GM21381 (cell line): ENCODE measurements at regions not wholly inside any gene's neighbourhood (a gene's known extent, or its start where the extent isn't known, plus 50 kb on each side); places are given as distances from the start of the nearest gene placed in this dataset.

ENCODE experiments used
- ATAC-seq: cut with Tn5 transposase; IDR thresholded peaks from one replicate; pipeline ENCODE4 v1.9.1; 2021; ENCODE audit warnings: mild to moderate bottlenecking, moderate library complexity; ENCODE audit not compliant: unreplicated experiment

GRCh38 chr13:76715075-76715474, 171.1 kb downstream of the KCTD12 start:
- no peak for ATAC-seq

GRCh38 chr13:76713280-76713679, 172.9 kb downstream of the KCTD12 start:
- no peak for ATAC-seq

- no peak for ATAC-seq
These were observed 174.5 kb downstream of the KCTD12 start for GRCh38 chr13:76711550-76712182.

- no peak for ATAC-seq
These were observed 176.4 kb downstream of the KCTD12 start for GRCh38 chr13:76709851-76710250.

DNA sequence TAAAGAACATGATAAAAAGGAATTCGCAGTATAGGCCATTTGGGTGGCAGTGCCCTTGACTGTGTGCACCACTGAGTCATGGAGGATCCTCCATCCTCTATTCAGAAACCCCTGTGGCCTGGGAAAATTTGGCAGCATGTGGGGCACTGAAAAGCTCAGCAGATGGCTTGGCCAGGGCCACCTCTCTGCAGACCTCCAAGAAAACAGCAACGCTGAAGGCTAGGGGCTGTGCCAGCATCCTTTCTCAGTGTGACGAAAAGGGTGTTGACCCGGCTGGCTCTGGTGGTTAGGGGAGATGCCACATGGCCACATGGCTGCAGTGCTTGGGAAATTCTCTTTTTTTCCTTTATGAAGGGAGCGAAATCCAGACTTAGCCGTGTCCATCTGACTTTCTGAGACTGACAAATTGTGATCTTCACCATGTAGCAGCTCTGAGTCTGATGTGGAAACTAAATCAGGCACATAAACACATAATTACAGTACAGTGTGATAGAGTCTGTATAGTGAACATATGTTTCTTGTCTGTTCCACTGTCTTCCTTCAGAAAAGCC, 178.0 kb downstream of the KCTD12 start:
- ATAC-seq: no peak

- no peak for ATAC-seq
These were observed 178.8 kb downstream of the KCTD12 start for GRCh38 chr13:76707360-76707759.

DNA sequence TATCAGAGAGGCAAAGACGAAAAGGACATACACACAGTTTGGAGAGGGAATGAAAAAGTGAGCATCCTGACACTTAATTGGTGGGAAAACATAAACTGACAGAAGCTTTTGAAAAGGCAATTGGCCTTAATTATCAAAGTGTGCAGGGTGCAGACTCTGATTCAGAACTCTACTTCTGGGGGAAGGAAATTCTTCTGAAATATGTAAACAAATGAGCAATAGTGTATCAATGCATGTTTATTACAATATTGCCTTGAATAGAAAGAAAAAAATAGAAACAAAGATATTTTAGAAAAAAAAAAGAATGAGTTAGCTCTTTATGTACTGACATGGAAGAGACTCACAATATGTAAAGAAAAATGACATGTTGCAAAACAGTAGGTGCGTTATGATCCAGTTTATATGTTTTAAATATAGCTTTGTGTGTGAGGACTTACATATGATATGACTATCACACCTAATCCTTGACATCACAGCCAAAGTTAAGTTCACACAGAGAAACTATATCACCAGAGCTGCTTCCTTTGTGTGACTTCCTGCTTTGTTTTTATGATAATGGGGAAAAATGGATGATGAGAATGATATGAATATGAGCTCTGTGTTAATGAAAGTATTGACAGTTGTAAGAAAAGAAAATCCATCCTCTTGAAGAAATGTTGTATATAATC, 182.4 kb downstream of the KCTD12 start:
- no peak for ATAC-seq

- no peak for ATAC-seq
These were observed 183.0 kb downstream of the KCTD12 start for GRCh38 chr13:76703216-76703615.

DNA sequence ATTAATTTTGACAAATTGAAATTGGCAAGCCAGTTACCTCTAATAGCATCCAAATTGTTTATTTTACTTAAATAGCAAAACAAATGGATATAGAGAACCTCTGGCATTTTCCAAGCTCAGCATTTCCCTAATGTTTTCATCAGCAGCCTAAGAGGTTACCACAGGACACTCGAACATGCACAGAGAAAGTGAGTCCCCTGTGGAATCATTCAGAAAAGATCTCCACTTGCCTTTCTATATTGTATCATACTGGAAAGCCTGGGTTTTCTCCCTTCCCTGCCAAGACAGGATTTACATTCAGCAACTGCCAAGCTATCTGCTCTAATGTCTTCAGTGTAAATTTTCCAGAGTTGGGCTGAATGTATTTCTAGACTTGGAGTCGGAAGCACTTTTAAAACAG, 188.9 kb downstream of the KCTD12 start:
- no peak for ATAC-seq

GRCh38 chr13:76696370-76696769, 189.8 kb downstream of the KCTD12 start:
- no peak for ATAC-seq

- no peak for ATAC-seq
These were observed 193.1 kb downstream of the KCTD12 start for GRCh38 chr13:76693086-76693485.

- no peak for ATAC-seq
These were observed 193.9 kb downstream of the KCTD12 start for GRCh38 chr13:76692346-76692745.

GRCh38 chr13:76690611-76691010, 195.6 kb downstream of the KCTD12 start:
- ATAC-seq: no peak

DNA sequence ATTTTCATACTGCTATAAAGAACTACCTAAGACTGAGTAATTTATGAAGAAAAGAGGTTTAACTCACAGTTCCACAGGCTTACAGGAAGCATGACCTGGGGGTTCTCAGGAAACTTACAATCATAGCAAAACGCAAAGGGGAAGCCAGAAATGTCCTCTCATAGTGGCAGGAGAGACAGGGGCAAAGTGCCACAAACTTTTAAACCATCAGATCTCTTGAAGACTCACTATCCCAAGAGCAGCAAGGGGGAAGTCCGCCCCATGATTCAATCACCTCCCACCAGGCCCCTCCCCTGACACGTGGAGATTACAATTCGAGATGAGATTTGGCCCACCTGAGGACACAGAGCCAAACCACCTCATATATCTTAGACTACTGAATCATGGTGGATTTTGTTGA, 198.7 kb downstream of the KCTD12 start:
- ATAC-seq: no peak

- no peak for ATAC-seq
These were observed 200.3 kb downstream of the KCTD12 start for GRCh38 chr13:76685938-76686337.

DNA sequence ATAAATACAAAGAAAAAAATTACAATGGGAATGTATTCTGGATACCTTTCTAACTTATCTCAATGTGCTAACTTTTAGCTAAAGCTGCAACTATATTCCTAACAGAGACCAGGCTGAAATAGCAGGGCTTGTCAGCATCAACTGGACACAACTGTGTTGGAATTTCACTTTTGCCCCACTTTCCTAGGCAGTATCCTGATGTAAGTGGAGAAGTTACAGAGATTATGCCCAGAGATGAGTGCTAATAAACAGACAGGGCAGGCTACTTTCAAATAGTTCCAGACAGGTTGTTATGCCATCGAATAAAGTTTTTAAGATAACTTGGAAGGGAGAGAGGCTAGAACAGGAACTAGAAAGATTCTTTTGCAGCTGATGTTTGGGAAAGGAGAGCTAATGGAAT, 201.9 kb downstream of the KCTD12 start:
- ATAC-seq: no peak

DNA sequence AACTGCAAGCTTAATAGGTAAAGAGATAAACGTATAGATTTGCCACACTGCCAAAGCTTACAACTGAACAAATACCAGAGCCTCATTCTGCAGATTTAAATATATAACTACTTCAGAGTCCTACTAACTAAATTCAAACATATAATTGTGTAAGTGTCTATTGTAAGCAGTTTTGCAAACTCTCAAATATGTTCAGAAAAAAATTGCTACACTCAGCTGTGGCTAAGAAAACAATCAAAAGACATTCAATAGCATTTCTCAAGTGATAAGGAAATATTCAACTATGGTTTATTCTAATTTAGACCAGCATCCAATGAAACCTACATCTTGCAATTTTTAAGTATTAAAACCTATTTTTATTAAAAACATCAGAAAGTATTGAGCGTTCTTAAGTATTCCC, 202.4 kb downstream of the KCTD12 start:
- no peak for ATAC-seq

- ATAC-seq: no peak
These were observed 203.0 kb downstream of the KCTD12 start for GRCh38 chr13:76683168-76683567.

- no peak for ATAC-seq
These were observed 206.1 kb downstream of the KCTD12 start for GRCh38 chr13:76680112-76680511.

DNA sequence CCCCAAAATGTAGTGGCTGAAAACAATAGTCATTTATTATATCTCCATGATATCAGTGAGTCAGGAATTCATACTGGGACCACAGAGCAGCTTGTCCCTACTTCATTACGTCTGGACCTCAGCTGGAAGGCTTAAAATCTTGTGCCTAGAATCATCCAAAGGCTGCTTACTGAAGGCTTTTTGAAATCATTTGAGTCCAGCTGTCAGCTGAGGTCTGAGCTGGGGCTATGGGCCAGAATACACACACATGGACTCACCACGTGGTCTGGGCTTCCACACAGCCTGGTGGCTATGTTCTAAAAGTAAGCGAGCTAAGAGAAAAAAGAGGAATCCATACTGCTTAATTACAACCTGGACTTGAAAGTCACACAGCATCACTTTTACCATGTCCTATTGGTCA, 209.2 kb downstream of the KCTD12 start:
- ATAC-seq: no peak

DNA sequence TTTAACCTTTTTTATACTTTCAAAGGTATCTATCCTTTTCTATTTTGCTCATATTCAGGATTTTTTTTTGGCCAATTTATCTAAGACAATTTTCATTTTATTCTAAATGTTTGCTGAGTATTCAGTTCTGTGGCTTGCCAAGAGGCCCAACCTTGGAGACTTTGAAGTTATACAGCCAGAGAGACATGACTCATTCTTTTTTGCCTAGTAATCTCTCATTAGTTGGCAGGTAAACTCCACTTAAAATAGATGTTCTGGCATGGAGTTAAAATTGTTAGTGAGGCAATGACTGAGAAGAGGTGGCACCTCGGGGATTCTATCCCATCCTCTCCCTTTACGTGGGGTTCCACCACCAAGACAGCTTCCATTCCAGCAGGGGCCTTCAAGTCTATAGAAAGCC, 213.8 kb downstream of the KCTD12 start:
- no peak for ATAC-seq

GRCh38 chr13:76668716-76669115, 217.5 kb downstream of the KCTD12 start:
- ATAC-seq: no peak

- no peak for ATAC-seq
These were observed 218.1 kb downstream of the KCTD12 start for GRCh38 chr13:76668141-76668540.
